NOMO-1 treated with dmso at 0.1 percent for 144 hours (cell line): ENCODE measurements at regions not wholly inside any gene's neighbourhood (a gene's known extent, or its start where the extent isn't known, plus 50 kb on each side); places are given as distances from the start of the nearest gene placed in this dataset.

Experiments
- DNase-seq: peaks from one replicate; lab custom pipeline; 2025; ENCODE audit not compliant: unreplicated experiment; lab: John Stamatoyannopoulos, UW

DNA sequence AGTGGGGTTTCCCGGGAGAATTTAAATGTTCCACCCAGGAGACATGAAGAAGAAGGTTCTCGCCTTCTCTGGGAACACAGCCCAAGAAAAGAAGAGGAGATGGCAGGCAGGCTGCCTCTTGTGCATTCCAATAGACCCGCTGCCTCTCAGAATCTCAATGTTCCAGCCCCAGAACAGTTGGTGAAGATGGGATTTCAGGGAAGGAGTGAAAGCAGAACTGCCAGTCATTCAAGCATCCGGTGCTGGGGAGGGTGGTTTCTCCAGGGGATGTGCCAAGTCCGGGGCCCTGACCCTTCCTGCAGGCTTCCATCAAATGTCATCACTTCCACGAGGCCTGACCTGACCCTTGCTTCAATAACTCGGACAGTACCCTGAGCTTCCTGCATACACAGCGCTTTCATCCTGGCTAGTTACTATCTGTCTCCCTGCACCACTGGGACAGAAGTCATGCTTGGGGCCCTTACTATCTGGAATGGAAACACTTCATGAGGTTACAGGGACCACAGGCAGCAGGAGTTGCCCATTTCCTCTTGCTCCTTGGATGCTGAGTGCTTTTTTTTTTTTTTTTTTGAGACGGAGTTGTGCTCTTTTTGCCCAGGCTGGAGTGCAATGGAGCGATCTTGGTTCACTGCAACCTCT lies 386.6 kb upstream of the POU3F1 start:
- no peak for DNase-seq

GRCh38 chr1:38431535-38432376 lies 385.2 kb upstream of the POU3F1 start:
- DNase-seq: no peak

DNA sequence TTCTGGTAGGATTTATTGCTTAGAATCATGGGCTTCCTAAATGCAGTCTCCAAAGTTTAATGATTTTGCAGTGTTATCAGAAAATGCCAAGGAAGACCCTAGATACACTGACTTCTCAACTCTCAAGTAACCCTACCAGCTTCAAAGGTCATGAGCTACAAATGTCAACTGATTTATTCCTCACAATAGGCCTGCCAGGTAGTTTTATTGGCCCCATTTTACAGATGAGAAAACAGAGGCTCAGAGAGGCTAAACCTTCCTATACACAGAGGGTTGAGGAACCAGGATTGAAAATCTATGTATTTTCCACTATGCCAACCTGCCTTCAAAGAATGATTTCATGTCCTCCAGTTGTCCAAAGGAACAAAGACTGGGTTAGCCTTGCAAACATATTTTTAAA lies 384.4 kb upstream of the POU3F1 start:
- no peak for DNase-seq

GRCh38 chr1:38424677-38425076 lies 378.1 kb upstream of the POU3F1 start:
- no peak for DNase-seq

DNA sequence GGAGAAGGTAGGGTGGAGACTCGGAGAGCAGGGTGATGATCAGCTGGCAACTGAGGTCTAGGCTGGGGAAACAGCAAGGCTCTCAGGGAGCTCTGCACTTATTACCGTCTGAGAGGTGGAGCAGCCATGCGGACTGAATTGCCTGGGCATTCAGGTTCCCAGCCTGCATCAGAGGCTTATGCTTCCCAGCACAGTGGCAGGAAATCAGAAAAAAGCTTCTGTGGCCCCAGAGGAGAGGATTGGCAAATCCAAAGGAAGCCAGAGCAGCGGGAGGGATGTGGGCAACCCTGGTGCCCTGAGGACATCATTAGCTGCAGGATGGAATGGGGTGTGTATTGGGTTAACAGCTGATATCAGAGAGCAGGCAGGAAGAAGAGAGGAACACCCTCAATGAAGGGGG lies 374.1 kb upstream of the POU3F1 start:
- no peak for DNase-seq

DNA sequence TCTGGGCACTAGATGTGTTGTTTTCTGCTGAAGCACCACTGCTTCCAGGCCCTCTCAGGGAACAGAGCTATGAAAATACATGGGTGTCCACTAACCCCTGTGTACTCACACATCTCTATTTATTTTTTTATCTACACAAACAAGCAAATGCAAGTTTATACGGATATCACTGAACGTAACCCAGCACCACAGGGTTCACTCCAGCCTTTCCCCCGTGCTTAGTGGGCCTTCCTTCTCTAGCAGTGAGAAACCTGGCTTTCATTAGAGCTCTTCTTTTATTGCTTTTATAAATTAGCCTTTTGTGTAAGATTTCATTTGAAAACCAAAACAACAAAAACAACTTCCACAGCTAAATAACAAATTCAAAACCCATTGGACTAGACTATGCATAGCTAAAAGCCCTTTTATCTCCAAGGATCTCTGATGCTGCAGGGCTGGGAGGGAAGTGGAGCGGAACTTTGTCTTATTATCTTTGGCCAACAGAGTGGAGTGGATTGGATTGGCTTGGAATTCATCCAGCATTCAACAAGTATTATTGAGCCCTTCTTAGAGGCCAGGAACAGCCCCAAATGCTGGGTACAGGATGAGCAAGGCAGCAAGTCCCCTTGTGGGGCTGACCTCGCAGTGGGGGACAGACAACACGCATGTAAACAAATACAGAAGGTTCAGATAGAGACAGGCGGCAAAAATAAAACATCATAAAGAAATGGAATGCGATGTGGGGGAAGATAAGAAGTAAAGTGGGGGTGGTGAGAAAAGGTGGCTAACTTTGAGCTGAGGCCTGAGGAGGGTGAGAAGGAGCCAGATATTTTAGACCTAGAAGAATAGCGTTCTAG lies 371.8 kb upstream of the POU3F1 start:
- no peak for DNase-seq

DNA sequence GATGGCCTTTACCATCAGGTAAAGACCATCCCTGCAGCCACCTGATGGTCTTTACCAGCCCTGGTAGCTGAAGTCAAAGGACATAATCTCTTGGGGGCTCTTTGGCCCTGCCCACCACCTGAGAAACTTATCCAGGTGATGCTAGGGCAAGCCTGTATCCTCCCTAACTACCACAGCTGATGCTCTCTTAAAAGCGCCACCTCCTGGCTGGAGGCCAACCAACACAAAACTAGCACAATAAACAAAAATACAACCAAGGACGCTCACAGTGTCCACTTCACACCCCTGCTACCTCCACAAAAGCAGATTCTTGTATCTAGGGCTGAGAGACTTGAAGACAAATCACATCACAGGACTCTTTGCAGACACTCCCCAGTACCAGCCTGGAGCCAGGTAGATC lies 357.1 kb upstream of the POU3F1 start:
- DNase-seq: no peak

DNA sequence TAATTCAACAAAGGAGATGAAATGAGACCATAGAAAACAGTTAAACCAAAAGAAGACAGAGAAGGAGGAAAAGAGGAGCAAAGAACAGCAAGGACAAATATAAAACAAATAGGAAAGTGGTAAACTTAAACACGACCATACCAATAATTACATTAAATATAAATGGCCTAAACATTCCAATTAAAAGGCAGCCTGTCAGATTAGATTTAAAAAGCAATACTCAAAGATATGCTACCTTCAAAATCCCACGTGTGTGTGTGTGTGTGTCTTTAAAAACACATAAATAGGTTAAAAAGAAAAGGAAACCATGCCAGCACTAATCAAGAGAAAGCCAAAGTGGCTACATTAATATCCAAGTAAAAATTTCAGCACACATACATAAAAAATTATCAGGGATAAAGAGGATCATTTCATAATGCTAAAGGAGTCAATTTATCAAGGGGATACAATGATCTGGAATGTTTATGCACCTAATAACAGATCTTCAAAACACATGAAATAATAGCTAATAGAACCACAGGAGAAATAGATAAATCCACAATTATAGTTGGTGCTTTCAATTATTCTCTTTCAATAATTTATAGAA lies 355.7 kb upstream of the POU3F1 start:
- DNase-seq: no peak

DNA sequence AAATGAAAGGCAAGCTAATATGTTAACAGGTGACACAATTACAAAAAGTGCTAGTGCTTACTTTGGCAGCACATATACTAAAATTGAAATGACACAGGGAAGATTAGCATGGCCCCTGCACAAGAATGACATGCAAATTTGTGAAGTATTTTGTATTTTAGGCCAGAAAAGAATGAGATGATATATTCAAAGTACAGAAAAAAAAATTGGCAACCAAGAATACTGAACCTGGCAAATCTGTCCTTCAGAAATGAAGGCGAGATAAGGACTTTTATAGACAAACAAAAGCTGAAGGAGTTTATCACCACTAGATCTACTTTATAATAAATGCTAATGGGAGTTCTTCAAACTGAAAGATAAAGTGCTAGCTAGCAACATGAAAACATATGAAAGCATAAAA lies 350.0 kb upstream of the POU3F1 start:
- DNase-seq: no peak

DNA sequence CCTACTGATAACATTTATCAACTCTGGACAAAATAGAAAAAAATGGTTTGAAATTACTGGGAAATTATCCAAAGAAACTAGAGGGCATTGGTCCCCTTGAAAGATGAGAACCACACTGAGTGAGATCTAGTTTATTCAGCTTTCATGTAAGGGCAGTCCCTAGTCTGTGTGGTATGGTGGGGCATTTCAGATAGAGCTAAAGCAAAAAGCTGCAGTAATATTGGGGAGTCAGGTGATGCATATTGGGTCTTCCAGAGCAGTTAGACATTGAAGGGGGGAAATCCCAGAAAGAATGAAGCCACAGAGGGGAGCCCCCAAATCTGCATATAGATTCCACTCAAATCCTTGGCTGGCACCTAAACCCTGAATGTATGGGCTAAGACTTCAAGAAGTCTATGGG lies 347.7 kb upstream of the POU3F1 start:
- no peak for DNase-seq

- peak; percentile 25 for DNase-seq
Observed at GRCh38 chr1:38392861-38393260, 346.3 kb upstream of the POU3F1 start.

- no peak for DNase-seq
Observed at GRCh38 chr1:38381256-38381655, 334.7 kb upstream of the POU3F1 start.

GRCh38 chr1:38376577-38376976 lies 330.0 kb upstream of the POU3F1 start:
- DNase-seq: no peak

DNA sequence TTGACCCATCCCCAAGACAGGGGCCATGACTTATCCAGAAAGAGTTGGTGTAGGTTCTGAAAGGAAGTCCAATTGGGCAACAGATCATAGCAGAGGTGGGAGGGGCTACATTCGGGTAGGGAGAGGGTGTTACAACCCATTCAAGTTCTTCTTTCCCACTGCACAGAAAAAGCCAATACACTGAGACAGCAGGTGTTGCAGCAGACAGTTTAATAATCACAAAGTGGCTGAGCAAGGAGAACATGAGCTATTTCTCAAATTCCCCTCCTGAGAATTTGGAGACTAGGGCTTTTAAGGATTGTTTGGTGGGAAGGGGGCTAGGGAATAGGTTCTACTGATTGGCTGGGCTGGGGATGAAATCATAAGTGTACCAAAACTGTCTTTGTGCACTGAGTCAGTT lies 328.4 kb upstream of the POU3F1 start:
- DNase-seq: no peak

- no peak for DNase-seq
Observed at GRCh38 chr1:38371505-38371844, 324.9 kb upstream of the POU3F1 start.

- DNase-seq: no peak
Observed at GRCh38 chr1:38370716-38371504, 324.3 kb upstream of the POU3F1 start.

GRCh38 chr1:38365242-38365641 lies 318.6 kb upstream of the POU3F1 start:
- DNase-seq: no peak

- no peak for DNase-seq
Observed at GRCh38 chr1:38361566-38361965, 315.0 kb upstream of the POU3F1 start.

DNA sequence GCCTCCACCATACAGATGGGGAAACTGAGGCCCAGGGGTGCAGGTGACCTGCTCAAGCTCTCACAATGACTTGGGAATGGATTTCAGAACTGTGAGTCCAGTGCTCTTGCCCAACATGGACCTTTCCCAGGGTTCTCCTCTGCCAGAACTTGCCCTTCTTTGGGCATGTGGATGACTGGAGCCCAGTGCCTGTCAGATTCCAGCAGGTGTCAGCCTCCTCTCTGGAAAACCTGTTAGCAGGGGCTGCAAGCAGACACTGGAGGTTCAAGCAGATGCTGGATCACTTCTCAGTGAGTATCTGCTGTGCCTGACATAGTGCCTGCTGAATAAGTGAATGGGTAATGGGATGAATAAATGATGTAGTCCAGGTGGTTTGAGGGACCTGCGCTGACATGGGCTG lies 314.2 kb upstream of the POU3F1 start:
- DNase-seq: no peak

DNA sequence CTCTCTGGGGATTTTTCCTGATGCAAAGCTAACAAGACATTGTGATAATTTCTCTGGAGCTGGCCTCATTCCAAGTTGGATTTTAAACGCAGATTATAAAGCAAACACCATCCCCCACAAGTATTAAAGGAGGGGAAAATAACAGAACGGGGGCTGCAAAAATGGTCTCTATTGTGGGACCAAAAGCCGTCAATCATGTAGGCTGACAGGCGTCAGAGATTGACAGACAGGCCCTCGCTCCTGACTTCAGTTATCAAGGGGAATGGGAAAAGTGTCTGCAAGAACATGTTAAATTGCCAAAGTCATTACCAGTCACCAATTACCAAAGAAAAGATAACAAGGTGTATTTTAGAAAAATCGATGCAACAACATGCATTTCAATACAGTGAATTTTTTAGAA lies 307.4 kb upstream of the POU3F1 start:
- no peak for DNase-seq

GRCh38 chr1:38352869-38353268 lies 306.3 kb upstream of the POU3F1 start:
- no peak for DNase-seq
